Muscle layer of colon (tissue), 2 donors: ENCODE measurements at regions not wholly inside any gene's neighbourhood (a gene's known extent, or its start where the extent isn't known, plus 50 kb on each side); places are given as distances from the start of the nearest gene placed in this dataset.

ENCODE experiments used
- H3K27ac ChIP-seq: one replicate; pipeline ENCODE4 v1.7.0; 2013; ENCODE audit warnings: low read depth, mild to moderate bottlenecking, low read length, moderate library complexity
- H3K27me3 ChIP-seq, 2 donors: one replicate each; pipeline ENCODE4 v1.7.0; 2013; ENCODE audit warnings: low read length in 2 of 2, mild to moderate bottlenecking in 2 of 2; ENCODE audit not compliant: insufficient read depth in 2 of 2, control insufficient read depth in 1 of 2
- H3K36me3 ChIP-seq: one replicate; pipeline ENCODE4 v1.7.0; 2013; ENCODE audit warnings: mild to moderate bottlenecking, low read length; ENCODE audit not compliant: insufficient read depth
- H3K4me1 ChIP-seq: one replicate; pipeline ENCODE4 v1.7.0; 2013; ENCODE audit warnings: mild to moderate bottlenecking, low read length; ENCODE audit not compliant: insufficient read depth
- H3K4me3 ChIP-seq, 2 donors: one replicate each; pipeline ENCODE4 v1.7.0; 2013; ENCODE audit warnings: low read length in 2 of 2, low read depth in 1 of 2, mild to moderate bottlenecking in 1 of 2, moderate library complexity in 1 of 2
- H3K9ac ChIP-seq: one replicate; pipeline ENCODE4 v1.7.0; 2013; ENCODE audit warnings: low read length
- H3K9me3 ChIP-seq: one replicate; pipeline ENCODE4 v1.7.0; 2013; ENCODE audit warnings: mild to moderate bottlenecking, low read length
- donor health status: abdominal sarcoma.
- donor health status: Adenocarcinoma of cecum.

- Histone ChIP-seq H3K9me3 (no peaks in the 10 kb centered on the region), H3K4me3 (no peak overlapping the region), H3K4me1 (peaks cover 4% of the 10 kb centered on the region), H3K36me3 (no peaks in the 10 kb centered on the region), H3K27me3 (no peaks in the 10 kb centered on the region), H3K9ac (no peak overlapping the region), H3K27ac (no peak overlapping the region)
Measured at GRCh38 chr7:46622251-46622650, 701.2 kb upstream of the IGFBP3 start.

- Histone ChIP-seq H3K9me3 (no peaks in the 10 kb centered on the region), H3K36me3 (no peaks in the 10 kb centered on the region), H3K9ac (no peak overlapping the region), H3K27me3 (no peaks in the 10 kb centered on the region), H3K27ac (no peak overlapping the region), H3K4me1 (peaks cover 4% of the 10 kb centered on the region), H3K4me3 (no peak overlapping the region)
Measured at GRCh38 chr7:46619723-46620310, 698.7 kb upstream of the IGFBP3 start.

- Histone ChIP-seq H3K4me1 (no peaks in the 10 kb centered on the region), H3K36me3 (no peaks in the 10 kb centered on the region), H3K27ac (no peak overlapping the region), H3K4me3 (no peak overlapping the region), H3K9me3 (no peaks in the 10 kb centered on the region), H3K9ac (no peak overlapping the region), H3K27me3 (no peaks in the 10 kb centered on the region)
Measured at GRCh38 chr7:46616636-46617035, 695.6 kb upstream of the IGFBP3 start.

- Histone ChIP-seq H3K4me3 (no peak overlapping the region), H3K9me3 (no peaks in the 10 kb centered on the region), H3K27ac (no peak overlapping the region), H3K9ac (no peak overlapping the region), H3K4me1 (no peaks in the 10 kb centered on the region), H3K27me3 (no peaks in the 10 kb centered on the region), H3K36me3 (no peaks in the 10 kb centered on the region)
Measured at GRCh38 chr7:46613551-46613950, 692.5 kb upstream of the IGFBP3 start.

- Histone ChIP-seq H3K9ac (no peak overlapping the region), H3K9me3 (no peaks in the 10 kb centered on the region), H3K27me3 (no peaks in the 10 kb centered on the region), H3K27ac (no peak overlapping the region), H3K4me1 (no peaks in the 10 kb centered on the region), H3K4me3 (no peak overlapping the region), H3K36me3 (no peaks in the 10 kb centered on the region)
Measured at GRCh38 chr7:46613116-46613515, 692.0 kb upstream of the IGFBP3 start.

GRCh38 chr7:46611508-46611907, 690.4 kb upstream of the IGFBP3 start:
- Histone ChIP-seq H3K4me1 (no peaks in the 10 kb centered on the region), H3K9ac (no peak overlapping the region), H3K4me3 (no peak overlapping the region), H3K27me3 (no peaks in the 10 kb centered on the region), H3K9me3 (no peaks in the 10 kb centered on the region), H3K36me3 (no peaks in the 10 kb centered on the region), H3K27ac (no peak overlapping the region)

- H3K36me3 ChIP-seq: no peaks in the 10 kb centered on the region
- H3K4me1 ChIP-seq: no peaks in the 10 kb centered on the region
- H3K27me3 ChIP-seq: no peaks in the 10 kb centered on the region
- H3K9ac ChIP-seq: no peak overlapping the region
- H3K27ac ChIP-seq: no peak overlapping the region
- no peak overlapping the region for H3K4me3 ChIP-seq
- no peaks in the 10 kb centered on the region for H3K9me3 ChIP-seq
Measured at GRCh38 chr7:46610746-46611145, 689.7 kb upstream of the IGFBP3 start.

GRCh38 chr7:46607176-46607575, 686.1 kb upstream of the IGFBP3 start:
- H3K27me3 ChIP-seq: no peaks in the 10 kb centered on the region
- no peaks in the 10 kb centered on the region for H3K36me3 ChIP-seq
- H3K27ac ChIP-seq: no peak overlapping the region
- H3K9me3 ChIP-seq: no peaks in the 10 kb centered on the region
- no peak overlapping the region for H3K4me3 ChIP-seq
- H3K4me1 ChIP-seq: peaks cover 24% of the 10 kb centered on the region
- H3K9ac ChIP-seq: no peak overlapping the region

GRCh38 chr7:46606761-46607160, 685.7 kb upstream of the IGFBP3 start:
- H3K4me1 ChIP-seq: peaks cover 24% of the 10 kb centered on the region
- no peaks in the 10 kb centered on the region for H3K36me3 ChIP-seq
- no peak overlapping the region for H3K4me3 ChIP-seq
- no peak overlapping the region for H3K9ac ChIP-seq
- no peaks in the 10 kb centered on the region for H3K27me3 ChIP-seq
- H3K9me3 ChIP-seq: no peaks in the 10 kb centered on the region
- H3K27ac ChIP-seq: no peak overlapping the region

GRCh38 chr7:46604241-46604661, 683.2 kb upstream of the IGFBP3 start:
- H3K27ac ChIP-seq: peak overlapping the region; percentile 50

GRCh38 chr7:46603780-46604179, 682.7 kb upstream of the IGFBP3 start:
- H3K9me3 ChIP-seq: no peaks in the 10 kb centered on the region
- H3K27me3 ChIP-seq: no peaks in the 10 kb centered on the region
- no peak overlapping the region for H3K4me3 ChIP-seq
- no peak overlapping the region for H3K9ac ChIP-seq
- peak overlapping the region; percentile 61 for H3K27ac ChIP-seq
- no peaks in the 10 kb centered on the region for H3K36me3 ChIP-seq
- peaks cover 24% of the 10 kb centered on the region for H3K4me1 ChIP-seq

More at GRCh38 chr7:46604241-46604661, 683.2 kb upstream of the IGFBP3 start:
- no peaks in the 10 kb centered on the region for H3K9me3 ChIP-seq
- H3K4me3 ChIP-seq: no peak overlapping the region
- H3K27me3 ChIP-seq: no peaks in the 10 kb centered on the region
- H3K9ac ChIP-seq: no peak overlapping the region
- H3K36me3 ChIP-seq: no peaks in the 10 kb centered on the region
- peaks cover 24% of the 10 kb centered on the region for H3K4me1 ChIP-seq

GRCh38 chr7:46603296-46603752, 682.3 kb upstream of the IGFBP3 start:
- Histone ChIP-seq H3K9me3 (no peaks in the 10 kb centered on the region), H3K4me3 (no peak overlapping the region), H3K27ac (peak overlapping the region; percentile 61), H3K9ac (no peak overlapping the region), H3K4me1 (peaks cover 24% of the 10 kb centered on the region), H3K36me3 (no peaks in the 10 kb centered on the region), H3K27me3 (no peaks in the 10 kb centered on the region)
